PC-3 (cell line): ENCODE measurements at regions not wholly inside any gene's neighbourhood (a gene's known extent, or its start where the extent isn't known, plus 50 kb on each side); places are given as distances from the start of the nearest gene placed in this dataset.

Source experiments
- ATAC-seq: fragments of 200-7000 bp; cut with Tn5 transposase; 2 replicates; pipeline ENCODE4 v1.9.1; 2020; ENCODE audit warnings: mild to moderate bottlenecking, moderate library complexity
- BruUV-seq: library from RNA; stranded (reverse); fragments of 400-500 nt; replicated peaks from 2 replicates; lab custom pipeline; 2021; lab: Mats Ljungman, UMichigan
- CTCF ChIA-PET: fragments of 300-600 bp; sonication (Branson Sonifier 250); formaldehyde crosslinking; loops from one replicate; lab custom pipeline; 2022; ENCODE audit warnings: antibody characterized with exemption; lab: Charles Lee
- POLR2A ChIA-PET: fragments of 300-600 bp; sonication (Branson Sonifier 250); formaldehyde crosslinking; loops from one replicate; lab custom pipeline; 2022; ENCODE audit warnings: antibody characterized with exemption; ENCODE audit not compliant: unreplicated experiment; lab: Charles Lee
- DNase-seq: peaks from one replicate; pipeline ENCODE4 v3.0.0-alpha.2; 2015
- H2AFZ ChIP-seq: fragments of 300-600 bp; sonication (generic); 2 replicates; pipeline ENCODE4 v1.6.0; 2016; ENCODE audit warnings: antibody characterized with exemption, low read length
- H3F3A ChIP-seq: fragments of 300-600 bp; sonication (generic); one replicate; pipeline ENCODE4 v1.6.0; 2017; ENCODE audit warnings: antibody characterized with exemption, low read length, control low read depth, mild to moderate bottlenecking; ENCODE audit not compliant: unreplicated experiment
- H3K27ac ChIP-seq: fragments of 300-600 bp; sonication (generic); 2 replicates; pipeline ENCODE4 v1.5.1; 2016; ENCODE audit warnings: mild to moderate bottlenecking, low read length
- H3K27me3 ChIP-seq: fragments of 300-600 bp; sonication (generic); 2 replicates; pipeline ENCODE4 v1.6.1; 2016; ENCODE audit warnings: low read length, mixed read lengths
- H3K36me3 ChIP-seq: fragments of 300-600 bp; sonication (generic); 2 replicates; pipeline ENCODE4 v1.6.1; 2016; ENCODE audit warnings: low read depth, mixed run types, low read length, mixed read lengths
- H3K4me1 ChIP-seq: fragments of 300-600 bp; sonication (generic); 2 replicates; pipeline ENCODE4 v1.5.1; 2016; ENCODE audit warnings: low read length; ENCODE audit not compliant: insufficient read depth
- H3K4me2 ChIP-seq: fragments of 300-600 bp; sonication (generic); 2 replicates; pipeline ENCODE4 v1.6.0; 2016; ENCODE audit warnings: low read length
- H3K4me3 ChIP-seq: fragments of 300-600 bp; sonication (generic); 2 replicates; pipeline ENCODE4 v1.5.1; 2016; ENCODE audit warnings: mild to moderate bottlenecking, low read length, mixed read lengths
- H3K79me2 ChIP-seq: fragments of 300-600 bp; sonication (generic); 2 replicates; pipeline ENCODE4 v1.6.1; 2017; ENCODE audit warnings: low read length, mixed read lengths
- H3K9ac ChIP-seq: fragments of 300-600 bp; sonication (generic); 2 replicates; pipeline ENCODE4 v1.6.0; 2016; ENCODE audit warnings: mild to moderate bottlenecking, low read length
- H3K9me2 ChIP-seq: fragments of 300-600 bp; sonication (generic); replicated peaks from 2 replicates; pipeline ENCODE4 v1.6.1; 2016; ENCODE audit warnings: mixed run types, low read length, mixed read lengths
- H3K9me3 ChIP-seq: fragments of 300-600 bp; sonication (generic); 2 replicates; pipeline ENCODE4 v1.6.1; 2016; ENCODE audit warnings: low read length, mixed read lengths
- H4K20me1 ChIP-seq: fragments of 300-600 bp; sonication (generic); 2 replicates; pipeline ENCODE4 v1.6.1; 2016; ENCODE audit warnings: low read length, mixed read lengths
- CTCF ChIP-seq: fragments of 300-600 bp; sonication (generic); conservative IDR thresholded peaks from 2 replicates; pipeline ENCODE4 v1.5.1; 2017; ENCODE audit warnings: antibody characterized with exemption, low read depth, mild to moderate bottlenecking, low read length
- EZH2 ChIP-seq: fragments of 300-600 bp; sonication (generic); IDR thresholded peaks from one replicate; pipeline ENCODE4 v1.6.1; 2017; ENCODE audit warnings: antibody characterized with exemption, mild to moderate bottlenecking, low read length; ENCODE audit not compliant: unreplicated experiment
- EZH2phosphoT487 ChIP-seq: fragments of 300-600 bp; sonication (generic); IDR thresholded peaks from 2 replicates; pipeline ENCODE4 v1.6.1; 2018; ENCODE audit warnings: mild to moderate bottlenecking, antibody characterized with exemption, low read length, borderline replicate concordance
- intact Hi-C: fragments of 100-400 bp; cut with micrococcal nuclease; formaldehyde crosslinking; loops from 2 replicates; pipeline ENCODE4 v1.9.0; 2023

- Histone ChIP-seq H4K20me1 (no peaks in the 10 kb centered on the region), H3K4me1 (no peaks in the 10 kb centered on the region), H3F3A (no peaks in the 10 kb centered on the region), H3K36me3 (no peaks in the 10 kb centered on the region), H3K9me2 (no peaks in the 10 kb centered on the region), H3K27me3 (no peaks in the 10 kb centered on the region; the same call in 1 of the 2 replicates), H3K79me2 (no peaks in the 10 kb centered on the region), H3K27ac (no peak overlapping the region), H2AFZ (no peak overlapping the region), H3K4me2 (no peak overlapping the region), H3K9me3 (no peaks in the 10 kb centered on the region), H3K9ac (no peak overlapping the region), H3K4me3 (no peak overlapping the region)
- intact Hi-C loops, result no loop called here
- POLR2A ChIA-PET, result no interaction called here
- DNase-seq (no peak), ATAC-seq (no peak)
- no peak for TF ChIP-seq EZH2
- TF ChIP-seq EZH2phosphoT487, result no peak
- no peak for TF ChIP-seq CTCF
- CTCF ChIA-PET, result no interaction called here
- BruUV-seq, result no TSS peak
Measured at GRCh38 chr5:61746831-61747575, 414.9 kb downstream of the ZSWIM6 start.

GRCh38 chr5:61748121-61748520, 416.1 kb downstream of the ZSWIM6 start:
- no peaks in the 10 kb centered on the region for H3K9me3 ChIP-seq
- no peaks in the 10 kb centered on the region for H3K4me1 ChIP-seq
- ATAC-seq, result no peak

More at GRCh38 chr5:61748121-61748520, 416.1 kb downstream of the ZSWIM6 start:
- Histone ChIP-seq H3K27me3 (no peaks in the 10 kb centered on the region; the same call in 1 of the 2 replicates), H2AFZ (no peak overlapping the region), H4K20me1 (no peaks in the 10 kb centered on the region), H3K4me2 (no peak overlapping the region), H3K9ac (no peak overlapping the region), H3K9me2 (no peaks in the 10 kb centered on the region), H3K27ac (no peak overlapping the region), H3K79me2 (no peaks in the 10 kb centered on the region), H3F3A (no peaks in the 10 kb centered on the region), H3K4me3 (no peak overlapping the region), H3K36me3 (no peaks in the 10 kb centered on the region)
- ChIA-PET POLR2A (no interaction called here), CTCF (no interaction called here)
- intact Hi-C loops, result no loop called here
- no TSS peak for BruUV-seq
- DNase-seq, result no peak
- TF ChIP-seq EZH2phosphoT487, result no peak
- no peak for TF ChIP-seq CTCF
- TF ChIP-seq EZH2, result no peak
